IMR-90 (cell line): ENCODE measurements at regions not wholly inside any gene's neighbourhood (a gene's known extent, or its start where the extent isn't known, plus 50 kb on each side); places are given as distances from the start of the nearest gene placed in this dataset.

ENCODE experiments used
- ATAC-seq: fragments of 200-7000 bp; cut with Tn5 transposase; 2 replicates; pipeline ENCODE4 v1.9.1; 2020; ENCODE audit warnings: low read depth, mild to moderate bottlenecking, moderate library complexity
- BruUV-seq: library from RNA; stranded (reverse); fragments of 400-500 nt; replicated peaks from 2 replicates; lab custom pipeline; 2021; lab: Mats Ljungman, UMichigan
- CTCF ChIA-PET: fragments of 300-600 bp; formaldehyde crosslinking; extraction: SDS; loops from one replicate; lab custom pipeline; 2021; ENCODE audit warnings: antibody characterized with exemption; lab: Yijun Ruan, JAX
- POLR2A ChIA-PET: fragments of 300-600 bp; sonication (Branson Sonifier 250); formaldehyde crosslinking; loops from one replicate; lab custom pipeline; 2022; ENCODE audit warnings: antibody characterized with exemption; ENCODE audit not compliant: unreplicated experiment; lab: Charles Lee
- DNase-seq: peaks from one replicate; pipeline ENCODE4 v3.0.0; 2013
- H2AFZ ChIP-seq: replicated peaks from 2 replicates; pipeline ENCODE3; 2013; ENCODE audit warnings: low read length, mild to moderate bottlenecking; ENCODE audit not compliant: poor library complexity
- H2AK5ac ChIP-seq: 2 replicates; pipeline ENCODE4 v1.6.1; 2013; ENCODE audit warnings: low read depth, low read length, inconsistent platforms
- H2AK9ac ChIP-seq: replicated peaks from 2 replicates; pipeline ENCODE3; 2013; ENCODE audit warnings: mild to moderate bottlenecking, low read depth, low read length, moderate library complexity; ENCODE audit not compliant: poor library complexity
- H2BK120ac ChIP-seq: 2 replicates; pipeline ENCODE4 v1.6.1; 2013; ENCODE audit warnings: low read depth, low read length, inconsistent platforms
- H2BK15ac ChIP-seq: 3 replicates; pipeline ENCODE4 v1.6.1; 2013; ENCODE audit warnings: low read depth, low read length, inconsistent platforms
- H2BK20ac ChIP-seq: 2 replicates; pipeline ENCODE4 v1.6.1; 2013; ENCODE audit warnings: low read depth, mild to moderate bottlenecking, inconsistent platforms, low read length, moderate library complexity
- H2BK5ac ChIP-seq: 2 replicates; pipeline ENCODE4 v1.6.1; 2013; ENCODE audit warnings: mild to moderate bottlenecking, low read depth, low read length, inconsistent platforms; ENCODE audit not compliant: poor library complexity, severe bottlenecking
- H3K14ac ChIP-seq: replicated peaks from 2 replicates; pipeline ENCODE4 v1.6.1; 2013; ENCODE audit warnings: low read depth, low read length, inconsistent platforms
- H3K18ac ChIP-seq: 2 replicates; pipeline ENCODE4 v1.6.1; 2013; ENCODE audit warnings: low read depth, low read length, control low read depth
- H3K23ac ChIP-seq: 2 replicates; pipeline ENCODE4 v1.6.1; 2013; ENCODE audit warnings: low read depth, low read length, inconsistent platforms
- H3K27ac ChIP-seq: 2 replicates; pipeline ENCODE4 v1.5.1; 2013; ENCODE audit warnings: mild to moderate bottlenecking, control low read depth, low read length; ENCODE audit not compliant: insufficient read depth
- H3K27me3 ChIP-seq: 2 replicates; pipeline ENCODE4 v1.6.1; 2013; ENCODE audit warnings: low read length; ENCODE audit not compliant: control insufficient read depth, insufficient read depth
- H3K36me3 ChIP-seq: 2 replicates; pipeline ENCODE4 v1.6.1; 2013; ENCODE audit warnings: low read length, mixed read lengths; ENCODE audit not compliant: control insufficient read depth, insufficient read depth
- H3K4ac ChIP-seq: 2 replicates; pipeline ENCODE4 v1.6.1; 2013; ENCODE audit warnings: low read depth, low read length, inconsistent platforms
- H3K4me1 ChIP-seq: 2 replicates; pipeline ENCODE4 v1.6.1; 2013; ENCODE audit warnings: low read length, mixed read lengths; ENCODE audit not compliant: control insufficient read depth, insufficient read depth
- H3K4me2 ChIP-seq: 2 replicates; pipeline ENCODE4 v1.6.1; 2013; ENCODE audit warnings: low read depth, mild to moderate bottlenecking, control low read depth, low read length, moderate library complexity
- H3K4me3 ChIP-seq: 2 replicates; pipeline ENCODE4 v1.5.1; 2013; ENCODE audit warnings: low read depth, mild to moderate bottlenecking, control low read depth, low read length, moderate library complexity; ENCODE audit not compliant: insufficient read depth
- H3K56ac ChIP-seq: 2 replicates; pipeline ENCODE4 v1.6.1; 2013; ENCODE audit warnings: low read length, inconsistent platforms; ENCODE audit not compliant: insufficient read depth; ENCODE audit errors: extremely low read depth
- H3K79me1 ChIP-seq, 2 experiments: 2 replicates each; pipeline ENCODE4 v1.6.1; 2013; ENCODE audit warnings: low read length in 2 of 2, inconsistent platforms in 1 of 2, low read depth in 1 of 2
- H3K9ac ChIP-seq: 2 replicates; pipeline ENCODE4 v1.6.1; 2013; ENCODE audit warnings: low read depth, low read length, control low read depth
- H3K9me1 ChIP-seq: 2 replicates; pipeline ENCODE4 v1.6.1; 2013; ENCODE audit warnings: low read length, inconsistent platforms; ENCODE audit not compliant: insufficient read depth
- H3K9me3 ChIP-seq: 2 replicates; pipeline ENCODE4 v1.6.1; 2013; ENCODE audit warnings: low read length; ENCODE audit not compliant: control insufficient read depth, insufficient read depth
- H4K20me1 ChIP-seq: 2 replicates; pipeline ENCODE4 v1.6.1; 2013; ENCODE audit warnings: low read length, inconsistent platforms; ENCODE audit not compliant: insufficient read depth
- H4K5ac ChIP-seq: 2 replicates; pipeline ENCODE4 v1.6.1; 2013; ENCODE audit warnings: mild to moderate bottlenecking, low read depth, low read length, control low read depth
- H4K8ac ChIP-seq, 2 experiments: 2 replicates each; pipeline ENCODE4 v1.6.1; 2013; ENCODE audit warnings: low read depth in 2 of 2, low read length in 2 of 2, control low read depth in 1 of 2, inconsistent platforms in 1 of 2
- H4K91ac ChIP-seq: 2 replicates; pipeline ENCODE4 v1.6.1; 2013; ENCODE audit warnings: low read depth, low read length, inconsistent platforms; ENCODE audit not compliant: insufficient read depth
- dilution Hi-C: fragments of 300-500 bp; cut with HindIII; formaldehyde crosslinking; loops from one replicate; pipeline ENCODE4 v1.14.3; 2018; ENCODE audit warnings: low sequenced_read_pairs; ENCODE audit not compliant: unreplicated experiment
- in situ Hi-C: fragments of 300-500 bp; cut with MboI; formaldehyde crosslinking; loops from 3 replicates; pipeline ENCODE4 v1.14.3; 2019; ENCODE audit warnings: low sequenced_read_pairs, inconsistent platforms, mixed read lengths
- intact Hi-C: fragments of 100-400 bp; cut with micrococcal nuclease; formaldehyde crosslinking; loops from 2 replicates; pipeline ENCODE4 v1.10.0; 2022
- TF ChIP-seq, protein P1 (sequence below): fragments of 150-350 bp; IDR thresholded peaks from 2 replicates; pipeline ENCODE4 v1.6.1; 2016; ENCODE audit warnings: low read depth, mild to moderate bottlenecking, low read length, moderate library complexity, borderline replicate concordance

DNA sequence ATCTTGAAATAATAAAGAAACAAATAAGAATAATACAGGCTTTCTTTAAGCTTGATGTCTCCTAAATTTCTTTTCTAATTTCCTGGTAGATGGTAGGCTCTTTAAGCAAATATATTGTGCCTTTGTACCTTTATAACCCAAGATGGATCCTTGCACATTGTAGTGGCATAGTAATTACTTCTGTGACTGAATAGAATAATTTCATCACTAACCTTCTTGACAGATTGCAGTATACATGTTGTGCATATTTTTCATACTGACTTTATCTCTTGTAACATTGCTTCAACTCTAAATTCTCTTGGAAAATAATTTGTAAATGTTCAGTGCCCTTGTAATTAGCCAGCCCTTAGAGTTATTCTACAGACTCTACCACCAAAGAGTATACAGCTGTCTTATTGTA, 1433.8 kb upstream of the GBE1 start:
- CTCF ChIA-PET = no interaction called here
- POLR2A ChIA-PET = no interaction called here
- Histone ChIP-seq H4K5ac (no peak overlapping the region), H4K91ac (no peak overlapping the region), H3K14ac (no peak overlapping the region), H3K27me3 (no peaks in the 10 kb centered on the region), H3K4ac (no peak overlapping the region), H2AFZ (no peak overlapping the region), H3K18ac (no peak overlapping the region), H2AK9ac (no peak overlapping the region), H3K9me3 (no peaks in the 10 kb centered on the region), H3K36me3 (no peaks in the 10 kb centered on the region), H3K79me1 (no peaks in the 10 kb centered on the region), H3K4me3 (no peak overlapping the region), H3K23ac (no peak overlapping the region), H3K4me2 (no peak overlapping the region), H3K9me1 (no peaks in the 10 kb centered on the region), H4K20me1 (no peaks in the 10 kb centered on the region), H2BK20ac (no peak overlapping the region), H2BK15ac (no peak overlapping the region), H2AK5ac (no peak overlapping the region), H3K27ac (no peak overlapping the region), H2BK5ac (no peak overlapping the region), H3K56ac (no peak overlapping the region), H4K8ac (no peak overlapping the region), H3K4me1 (no peaks in the 10 kb centered on the region), H3K9ac (no peak overlapping the region), H2BK120ac (no peak overlapping the region)
- DNase-seq (no peak), ATAC-seq (no peak)
- intact Hi-C loops = no loop called here
- TF ChIP-seq, protein P1, sequence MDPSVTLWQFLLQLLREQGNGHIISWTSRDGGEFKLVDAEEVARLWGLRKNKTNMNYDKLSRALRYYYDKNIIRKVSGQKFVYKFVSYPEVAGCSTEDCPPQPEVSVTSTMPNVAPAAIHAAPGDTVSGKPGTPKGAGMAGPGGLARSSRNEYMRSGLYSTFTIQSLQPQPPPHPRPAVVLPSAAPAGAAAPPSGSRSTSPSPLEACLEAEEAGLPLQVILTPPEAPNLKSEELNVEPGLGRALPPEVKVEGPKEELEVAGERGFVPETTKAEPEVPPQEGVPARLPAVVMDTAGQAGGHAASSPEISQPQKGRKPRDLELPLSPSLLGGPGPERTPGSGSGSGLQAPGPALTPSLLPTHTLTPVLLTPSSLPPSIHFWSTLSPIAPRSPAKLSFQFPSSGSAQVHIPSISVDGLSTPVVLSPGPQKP = no peak
- in situ Hi-C loops = no loop called here
- no TSS peak for BruUV-seq
- dilution Hi-C loops = no loop called here
